Progenitor cell of endocrine pancreas (in vitro differentiated cells): ENCODE measurements at regions not wholly inside any gene's neighbourhood (a gene's known extent, or its start where the extent isn't known, plus 50 kb on each side); places are given as distances from the start of the nearest gene placed in this dataset.
"Not testable (repeated sequence)": the region's sequence is repeated elsewhere in the genome, so short reads cannot be mapped to it uniquely, and the experiment has no call there.

ENCODE experiments used
- DNase-seq: peaks from one replicate; pipeline ENCODE4 v3.0.0; 2021; ENCODE audit warnings: low spot score; ENCODE audit not compliant: unreplicated experiment
- H3K27ac Mint-ChIP-seq: 2 replicates; pipeline ENCODE4 v1.8.0; 2021; ENCODE audit warnings: mild to moderate bottlenecking, moderate library complexity, mixed read lengths
- H3K27me3 Mint-ChIP-seq: 2 replicates; pipeline ENCODE4 v1.8.0; 2021; ENCODE audit warnings: mixed read lengths
- H3K36me3 Mint-ChIP-seq: 2 replicates; pipeline ENCODE4 v1.8.0; 2022; ENCODE audit warnings: mixed read lengths; ENCODE audit not compliant: insufficient read depth
- H3K4me1 Mint-ChIP-seq: 2 replicates; pipeline ENCODE4 v1.8.0; 2021; ENCODE audit warnings: low read depth, mixed read lengths
- H3K4me3 Mint-ChIP-seq: 2 replicates; pipeline ENCODE4 v1.8.0; 2021; ENCODE audit warnings: low read depth, mild to moderate bottlenecking, moderate library complexity, mixed read lengths
- H3K9me3 Mint-ChIP-seq: 2 replicates; pipeline ENCODE4 v1.8.0; 2021; ENCODE audit warnings: low read depth, mixed read lengths
- CTCF ChIP-seq: fragments of 200-600 bp; sonication (generic); IDR thresholded peaks from one replicate; pipeline ENCODE4 v1.5.0; 2021; ENCODE audit warnings: antibody characterized with exemption, mild to moderate bottlenecking; ENCODE audit not compliant: unreplicated experiment

- H3K9me3 Mint-ChIP-seq = no peaks in the 10 kb centered on the region
- no peak for TF ChIP-seq CTCF
- H3K36me3 Mint-ChIP-seq = no peaks in the 10 kb centered on the region
- H3K4me1 Mint-ChIP-seq = no peaks in the 10 kb centered on the region
- no peak for DNase-seq
- H3K27ac Mint-ChIP-seq = no peak overlapping the region
- H3K4me3 Mint-ChIP-seq = no peak overlapping the region
- no peaks in the 10 kb centered on the region for H3K27me3 Mint-ChIP-seq
These were observed 575.8 kb upstream of the ADGRB3 start for GRCh38 chr6:68059261-68059660.

- DNase-seq, H3K4me3 Mint-ChIP-seq, H3K27ac Mint-ChIP-seq, H3K4me1 Mint-ChIP-seq, H3K9me3 Mint-ChIP-seq, H3K36me3 Mint-ChIP-seq, H3K27me3 Mint-ChIP-seq: not testable (repeated sequence)
These were observed 578.5 kb upstream of the ADGRB3 start for GRCh38 chr6:68056596-68056995.

GRCh38 chr6:68054756-68055155 is 580.3 kb upstream of the ADGRB3 start:
- no peak for TF ChIP-seq CTCF
- Mint-ChIP-seq H3K9me3 (no peaks in the 10 kb centered on the region), H3K4me1 (no peaks in the 10 kb centered on the region), H3K27me3 (no peaks in the 10 kb centered on the region), H3K36me3 (no peaks in the 10 kb centered on the region), H3K27ac (no peak overlapping the region), H3K4me3 (no peak overlapping the region)
- no peak for DNase-seq

- no peak overlapping the region for H3K27ac Mint-ChIP-seq
- DNase-seq = no peak
- no peaks in the 10 kb centered on the region for H3K4me1 Mint-ChIP-seq
- H3K9me3 Mint-ChIP-seq = no peaks in the 10 kb centered on the region
- no peaks in the 10 kb centered on the region for H3K27me3 Mint-ChIP-seq
- H3K4me3 Mint-ChIP-seq = no peak overlapping the region
- no peaks in the 10 kb centered on the region for H3K36me3 Mint-ChIP-seq
- TF ChIP-seq CTCF = no peak
These were observed 581.2 kb upstream of the ADGRB3 start for GRCh38 chr6:68053805-68054373.

- Mint-ChIP-seq H3K27ac (no peak overlapping the region), H3K4me3 (no peak overlapping the region), H3K36me3 (no peaks in the 10 kb centered on the region), H3K9me3 (peaks cover under 1% of the 10 kb centered on the region), H3K4me1 (no peaks in the 10 kb centered on the region), H3K27me3 (no peaks in the 10 kb centered on the region)
- no peak for DNase-seq
- TF ChIP-seq CTCF = no peak
These were observed 582.8 kb upstream of the ADGRB3 start for GRCh38 chr6:68052234-68052633.

- Mint-ChIP-seq H3K9me3 (peaks cover 5% of the 10 kb centered on the region), H3K36me3 (no peaks in the 10 kb centered on the region), H3K27me3 (no peaks in the 10 kb centered on the region), H3K4me1 (no peaks in the 10 kb centered on the region), H3K27ac (no peak overlapping the region), H3K4me3 (no peak overlapping the region)
- no peak for DNase-seq
- no peak for TF ChIP-seq CTCF
These were observed 585.5 kb upstream of the ADGRB3 start for GRCh38 chr6:68049562-68049961.
